OCI-LY7 (cell line): ENCODE measurements at regions not wholly inside any gene's neighbourhood (a gene's known extent, or its start where the extent isn't known, plus 50 kb on each side); places are given as distances from the start of the nearest gene placed in this dataset.
"Not testable (repeated sequence)": the region's sequence is repeated elsewhere in the genome, so short reads cannot be mapped to it uniquely, and the experiment has no call there.

Source experiments
- BruUV-seq: library from RNA; stranded (reverse); fragments of 400-500 nt; replicated peaks from 2 replicates; lab custom pipeline; 2021; lab: Mats Ljungman, UMichigan
- CTCF ChIA-PET: fragments of 300-600 bp; sonication (Branson Sonifier 250); formaldehyde crosslinking; loops from one replicate; lab custom pipeline; 2022; ENCODE audit warnings: antibody characterized with exemption; ENCODE audit not compliant: unreplicated experiment; lab: Charles Lee
- POLR2A ChIA-PET: fragments of 300-600 bp; sonication (Branson Sonifier 250); formaldehyde crosslinking; loops from one replicate; lab custom pipeline; 2022; ENCODE audit warnings: antibody characterized with exemption; lab: Charles Lee
- DNase-seq: peaks from one replicate; pipeline ENCODE4 v3.0.0-alpha.2; 2015; ENCODE audit warnings: low spot score
- H2AFZ ChIP-seq: fragments of 200-600 bp; sonication (generic), shearing (Covaris generic); 2 replicates; pipeline ENCODE4 v1.6.1; 2014; ENCODE audit warnings: mild to moderate bottlenecking, antibody characterized with exemption, low read length, moderate library complexity
- H3K27ac ChIP-seq: fragments of 200-600 bp; sonication (generic); 2 replicates; pipeline ENCODE4 v1.5.1; 2014; ENCODE audit warnings: mixed run types, low read depth, mild to moderate bottlenecking, moderate library complexity, low read length, inconsistent platforms; ENCODE audit not compliant: poor library complexity, severe bottlenecking
- H3K36me3 ChIP-seq: fragments of 200-600 bp; sonication (generic); 2 replicates; pipeline ENCODE4 v1.6.1; 2014; ENCODE audit warnings: mild to moderate bottlenecking, antibody characterized with exemption, low read length, moderate library complexity, mixed read lengths; ENCODE audit not compliant: insufficient read depth
- H3K4me1 ChIP-seq: fragments of 200-600 bp; sonication (generic); 2 replicates; pipeline ENCODE4 v1.5.1; 2014; ENCODE audit warnings: mild to moderate bottlenecking, low read length; ENCODE audit not compliant: insufficient read depth, poor library complexity, severe bottlenecking
- H3K4me2 ChIP-seq: fragments of 200-600 bp; sonication (generic); 2 replicates; pipeline ENCODE4 v1.6.1; 2014; ENCODE audit warnings: mild to moderate bottlenecking, low read length
- H3K4me3 ChIP-seq: fragments of 200-600 bp; sonication (generic); 2 replicates; pipeline ENCODE4 v1.5.1; 2014; ENCODE audit warnings: mild to moderate bottlenecking, low read depth, low read length; ENCODE audit not compliant: poor library complexity, severe bottlenecking
- H3K79me2 ChIP-seq: fragments of 200-600 bp; sonication (generic); 2 replicates; pipeline ENCODE4 v1.6.1; 2016; ENCODE audit warnings: low read depth, mild to moderate bottlenecking, low read length, moderate library complexity, mixed read lengths; ENCODE audit not compliant: insufficient read depth
- H3K9me2 ChIP-seq: fragments of 200-600 bp; sonication (generic); 2 replicates; pipeline ENCODE4 v1.6.1; 2016; ENCODE audit warnings: mild to moderate bottlenecking, low read length, mixed read lengths; ENCODE audit not compliant: insufficient read depth
- H3K9me3 ChIP-seq: fragments of 200-600 bp; sonication (generic); 2 replicates; pipeline ENCODE4 v1.6.1; 2014; ENCODE audit warnings: mild to moderate bottlenecking, mixed run types, low read length, mixed read lengths
- H4K20me1 ChIP-seq: fragments of 200-600 bp; sonication (generic); 2 replicates; pipeline ENCODE4 v1.6.1; 2014; ENCODE audit warnings: mild to moderate bottlenecking, antibody characterized with exemption, low read length, moderate library complexity, mixed read lengths; ENCODE audit not compliant: insufficient read depth
- CTCF ChIP-seq: fragments of 200-600 bp; sonication (generic); conservative IDR thresholded peaks from 2 replicates; pipeline ENCODE4 v1.5.1; 2014; ENCODE audit warnings: mild to moderate bottlenecking, antibody characterized with exemption, low read length, moderate library complexity, mixed read lengths
- EZH2phosphoT487 ChIP-seq: fragments of 200-600 bp; sonication (generic); IDR thresholded peaks from 2 replicates; pipeline ENCODE4 v1.6.1; 2018; ENCODE audit warnings: low read depth, borderline replicate concordance, mild to moderate bottlenecking, mixed run types, antibody characterized with exemption, low read length, moderate library complexity, mixed read lengths
- intact Hi-C: fragments of 100-400 bp; cut with micrococcal nuclease; formaldehyde crosslinking; loops from one replicate; pipeline ENCODE4 v1.10.0; 2022; ENCODE audit not compliant: unreplicated experiment

GRCh38 chr11:100528872-100529416, 158.1 kb upstream of the ARHGAP42 start:
- intact Hi-C loops = no loop called here
- ChIA-PET CTCF (no interaction called here), POLR2A (no interaction called here)

GRCh38 chr11:100531290-100531689, 155.8 kb upstream of the ARHGAP42 start:
- H2AFZ ChIP-seq, H3K9me3 ChIP-seq, CTCF ChIA-PET, BruUV-seq, DNase-seq, H3K36me3 ChIP-seq, H3K4me3 ChIP-seq, H3K27ac ChIP-seq, H3K4me1 ChIP-seq, POLR2A ChIA-PET, H3K4me2 ChIP-seq, H4K20me1 ChIP-seq, H3K9me2 ChIP-seq, intact Hi-C loops, H3K79me2 ChIP-seq: not testable (repeated sequence)

More at GRCh38 chr11:100528872-100529416, 158.1 kb upstream of the ARHGAP42 start:
- Histone ChIP-seq H3K4me2 (no peak overlapping the region), H3K36me3 (no peaks in the 10 kb centered on the region), H3K9me2 (no peaks in the 10 kb centered on the region), H3K79me2 (no peaks in the 10 kb centered on the region), H3K9me3 (no peaks in the 10 kb centered on the region), H2AFZ (no peak overlapping the region), H3K4me3 (no peak overlapping the region), H3K4me1 (no peaks in the 10 kb centered on the region), H4K20me1 (no peaks in the 10 kb centered on the region), H3K27ac (no peak overlapping the region)
- no peak for DNase-seq
- BruUV-seq = no TSS peak
- TF ChIP-seq CTCF (no peak), EZH2phosphoT487 (no peak)

- POLR2A ChIA-PET = no interaction called here
- CTCF ChIA-PET = no interaction called here
These were observed 150.1 kb upstream of the ARHGAP42 start for GRCh38 chr11:100536979-100537378.

More at GRCh38 chr11:100536979-100537378, 150.1 kb upstream of the ARHGAP42 start:
- intact Hi-C loops = no loop called here
- H4K20me1 ChIP-seq = no peaks in the 10 kb centered on the region
- no peak for DNase-seq
- TF ChIP-seq EZH2phosphoT487 (no peak), CTCF (no peak)
- H3K9me2 ChIP-seq = no peaks in the 10 kb centered on the region
- no peak overlapping the region for H3K27ac ChIP-seq
- no peaks in the 10 kb centered on the region for H3K9me3 ChIP-seq
- H3K4me1 ChIP-seq = no peaks in the 10 kb centered on the region
- H3K79me2 ChIP-seq = no peaks in the 10 kb centered on the region
- no peaks in the 10 kb centered on the region for H3K36me3 ChIP-seq
- H2AFZ ChIP-seq = no peak overlapping the region
- no peak overlapping the region for H3K4me2 ChIP-seq
- no peak overlapping the region for H3K4me3 ChIP-seq
- BruUV-seq = no TSS peak
